Body of pancreas (tissue), 4 donors: ENCODE measurements at regions not wholly inside any gene's neighbourhood (a gene's known extent, or its start where the extent isn't known, plus 50 kb on each side); places are given as distances from the start of the nearest gene placed in this dataset.
A peak's percentile ranks its signal among the peaks of the same experiment; 100 is the strongest.
"Not testable (repeated sequence)": the region's sequence is repeated elsewhere in the genome, so short reads cannot be mapped to it uniquely, and the experiment has no call there.

ENCODE experiments used
- ATAC-seq: fragments of 150-250 bp; one replicate; pipeline ENCODE4 v1.9.1; 2016
- DNase-seq, 4 donors: peaks; one replicate each; pipeline ENCODE4 v3.0.0-alpha.2; 2019
- H3K27ac ChIP-seq, 4 donors: fragments of 200-600 bp; sonication (generic); 1 replicate in 3 of 4; 2 replicates in 1 of 4; pipeline versions ENCODE4 v1.5.1 to v1.6.1; 2016 to 2019; ENCODE audit warnings: mild to moderate bottlenecking in 1 of 4, mixed read lengths in 1 of 4, moderate library complexity in 1 of 4
- H3K27me3 ChIP-seq, 2 donors: fragments of 200-600 bp; sonication (generic); one replicate each; pipeline ENCODE4 v1.6.0; 2016; ENCODE audit warnings: mild to moderate bottlenecking in 1 of 2
- H3K36me3 ChIP-seq, 2 donors: fragments of 200-600 bp; sonication (generic); replicated peaks in 1 of 2; 2 replicates each; pipeline ENCODE4 v1.5.1; 2016; ENCODE audit warnings: low read depth in 2 of 2; ENCODE audit not compliant: insufficient read depth in 1 of 2
- H3K4me1 ChIP-seq: fragments of 200-600 bp; sonication (generic); one replicate; pipeline ENCODE4 v1.6.0; 2016
- H3K4me3 ChIP-seq, 2 donors: fragments of 200-600 bp; sonication (generic); 1 replicate in 1 of 2; 2 replicates in 1 of 2; pipeline ENCODE4 v1.5.1; 2016 to 2019
- H3K9me3 ChIP-seq, 3 donors: fragments of 200-600 bp; sonication (generic); 1 replicate in 2 of 3; 2 replicates in 1 of 3; pipeline ENCODE4 v1.5.1; 2016
- POLR2A ChIP-seq, 3 donors: fragments of 450-650 bp; IDR thresholded peaks; one replicate each; pipeline ENCODE4 v1.6.1; 2016; ENCODE audit warnings: antibody characterized with exemption in 3 of 3, mild to moderate bottlenecking in 2 of 3
- WGBS, 2 donors: methylation state at CpG; one replicate each; pipeline ENCODE4 v1.1.5; 2017; 5-methylcytosine and 5-hydroxymethylcytosine counted together
- intact Hi-C: fragments of 100-400 bp; cut with DNase I; formaldehyde crosslinking; loops from one replicate; pipeline ENCODE4 v1.15.1; 2023
- TF ChIP-seq, protein P1 (sequence below), 7 experiments: fragments of 450-650 bp in 4 of 7; fragments of 200-600 bp in 3 of 7; sonication (generic) in 3 of 7; IDR thresholded peaks; one replicate each; pipeline ENCODE4 v1.5.1; 2016 to 2019; ENCODE audit warnings: antibody characterized with exemption in 7 of 7

DNA sequence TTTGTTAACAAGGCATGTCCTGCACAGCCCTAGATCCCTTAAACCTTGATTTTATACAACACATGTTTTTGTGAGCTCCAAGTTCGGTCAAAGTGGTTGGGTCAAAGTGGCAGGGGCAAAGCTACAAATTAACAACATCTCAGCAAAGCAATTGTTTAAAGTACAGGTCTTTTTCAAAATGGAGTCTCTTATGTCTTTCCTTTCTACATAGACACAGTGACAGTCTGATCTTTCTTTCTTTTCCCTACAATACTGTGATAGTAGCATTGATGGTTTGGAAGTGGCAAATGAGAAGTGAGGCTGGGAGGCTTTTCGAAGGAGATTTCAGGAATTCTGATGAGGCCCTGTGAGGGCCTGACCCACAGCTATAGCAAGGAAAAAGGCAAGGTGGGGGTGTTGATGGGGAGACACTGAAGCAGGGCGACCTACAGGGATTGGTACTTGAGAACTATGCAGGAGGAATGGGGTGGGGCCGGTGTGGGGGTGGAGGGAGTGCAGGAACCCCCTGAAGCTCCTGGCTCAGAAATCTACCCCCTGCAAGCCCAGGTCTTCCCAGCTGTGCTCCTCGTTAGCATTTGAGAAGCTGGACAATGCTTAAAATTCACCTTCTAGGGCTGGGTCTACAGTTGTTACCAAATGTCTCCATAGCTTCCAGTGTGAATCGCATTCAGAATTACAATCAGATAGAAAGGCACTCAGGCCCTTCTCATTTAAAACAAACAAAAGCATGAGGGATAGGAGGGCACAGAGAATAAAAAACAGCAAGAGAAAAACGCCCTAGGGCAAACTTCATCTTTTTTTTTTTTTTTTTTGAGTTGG lies 102.6 kb upstream of the PPM1J start:
- H3K36me3 ChIP-seq: no peaks in the 10 kb centered on the region
- 70 to 74% methylated on average over 7 of the region's 7 CpGs for WGBS, 2 donors
- ATAC-seq: no peak
- TF ChIP-seq POLR2A (IDR thresholded peaks at IDR 0.05): no peak
- TF ChIP-seq, protein P1, sequence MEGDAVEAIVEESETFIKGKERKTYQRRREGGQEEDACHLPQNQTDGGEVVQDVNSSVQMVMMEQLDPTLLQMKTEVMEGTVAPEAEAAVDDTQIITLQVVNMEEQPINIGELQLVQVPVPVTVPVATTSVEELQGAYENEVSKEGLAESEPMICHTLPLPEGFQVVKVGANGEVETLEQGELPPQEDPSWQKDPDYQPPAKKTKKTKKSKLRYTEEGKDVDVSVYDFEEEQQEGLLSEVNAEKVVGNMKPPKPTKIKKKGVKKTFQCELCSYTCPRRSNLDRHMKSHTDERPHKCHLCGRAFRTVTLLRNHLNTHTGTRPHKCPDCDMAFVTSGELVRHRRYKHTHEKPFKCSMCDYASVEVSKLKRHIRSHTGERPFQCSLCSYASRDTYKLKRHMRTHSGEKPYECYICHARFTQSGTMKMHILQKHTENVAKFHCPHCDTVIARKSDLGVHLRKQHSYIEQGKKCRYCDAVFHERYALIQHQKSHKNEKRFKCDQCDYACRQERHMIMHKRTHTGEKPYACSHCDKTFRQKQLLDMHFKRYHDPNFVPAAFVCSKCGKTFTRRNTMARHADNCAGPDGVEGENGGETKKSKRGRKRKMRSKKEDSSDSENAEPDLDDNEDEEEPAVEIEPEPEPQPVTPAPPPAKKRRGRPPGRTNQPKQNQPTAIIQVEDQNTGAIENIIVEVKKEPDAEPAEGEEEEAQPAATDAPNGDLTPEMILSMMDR (IDR thresholded peaks at IDR 0.05): no peak
- intact Hi-C loops: no loop called here
- H3K9me3 ChIP-seq: no peaks in the 10 kb centered on the region
- H3K27me3 ChIP-seq: no peaks in the 10 kb centered on the region
- no peak for DNase-seq
- H3K27ac ChIP-seq: no peak overlapping the region
- H3K4me1 ChIP-seq: peaks cover 6% of the 10 kb centered on the region
- no peak overlapping the region for H3K4me3 ChIP-seq

DNA sequence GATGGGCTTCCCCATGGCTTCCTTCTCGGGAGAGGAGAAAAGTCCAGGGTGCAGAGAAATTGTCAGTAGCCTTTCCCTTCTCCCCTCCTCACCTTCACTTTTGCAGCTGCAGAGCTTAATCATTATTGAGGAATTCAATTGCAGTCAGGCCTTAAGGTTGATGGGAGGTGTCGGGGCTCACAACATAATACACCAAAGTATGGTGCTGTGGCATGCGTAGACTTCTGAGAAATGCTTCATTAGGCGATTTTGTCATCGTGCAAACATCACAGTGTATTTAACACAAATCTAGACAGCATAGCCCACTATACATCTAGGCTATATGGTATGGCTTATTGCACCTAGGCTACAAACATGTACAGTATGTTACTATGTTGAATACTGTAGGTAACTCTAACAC lies 100.2 kb upstream of the PPM1J start:
- 82 to 86% methylated on average over 5 of the region's 5 CpGs for WGBS, 2 donors
- Histone ChIP-seq H3K9me3 (no peaks in the 10 kb centered on the region), H3K27ac (no peak overlapping the region), H3K4me1 (peaks cover 6% of the 10 kb centered on the region), H3K4me3 (no peak overlapping the region), H3K27me3 (no peaks in the 10 kb centered on the region), H3K36me3 (no peaks in the 10 kb centered on the region)
- intact Hi-C loops: no loop called here
- DNase-seq (no peak), ATAC-seq (no peak)
- no peak for TF ChIP-seq POLR2A (IDR thresholded peaks at IDR 0.05)
- TF ChIP-seq, protein P1 (IDR thresholded peaks at IDR 0.05): no peak

DNA sequence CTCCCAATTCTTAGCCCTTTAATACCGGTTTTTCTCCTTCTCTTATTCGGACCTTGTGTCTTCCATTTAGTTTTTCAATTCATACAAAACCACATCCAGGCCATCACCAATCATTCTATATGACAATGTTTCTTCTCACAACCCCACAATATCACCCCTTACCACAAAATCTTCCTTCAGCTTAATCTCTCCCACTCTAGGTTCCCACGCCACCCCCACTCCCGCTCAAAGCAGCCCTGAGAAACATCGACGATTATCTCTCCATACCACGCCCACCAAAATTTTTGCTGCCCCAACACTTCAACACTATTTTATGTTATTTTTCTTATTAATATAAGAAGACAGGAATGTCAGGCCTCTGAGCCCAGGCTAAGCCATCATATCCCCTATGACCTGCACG lies 99.5 kb upstream of the PPM1J start:
- intact Hi-C loops, H3K27me3 ChIP-seq, ATAC-seq, H3K4me1 ChIP-seq, DNase-seq, H3K36me3 ChIP-seq, H3K4me3 ChIP-seq, H3K27ac ChIP-seq, H3K9me3 ChIP-seq: not testable (repeated sequence)
- 93 to 95% methylated on average over 8 of the region's 8 CpGs for WGBS, 2 donors

DNA sequence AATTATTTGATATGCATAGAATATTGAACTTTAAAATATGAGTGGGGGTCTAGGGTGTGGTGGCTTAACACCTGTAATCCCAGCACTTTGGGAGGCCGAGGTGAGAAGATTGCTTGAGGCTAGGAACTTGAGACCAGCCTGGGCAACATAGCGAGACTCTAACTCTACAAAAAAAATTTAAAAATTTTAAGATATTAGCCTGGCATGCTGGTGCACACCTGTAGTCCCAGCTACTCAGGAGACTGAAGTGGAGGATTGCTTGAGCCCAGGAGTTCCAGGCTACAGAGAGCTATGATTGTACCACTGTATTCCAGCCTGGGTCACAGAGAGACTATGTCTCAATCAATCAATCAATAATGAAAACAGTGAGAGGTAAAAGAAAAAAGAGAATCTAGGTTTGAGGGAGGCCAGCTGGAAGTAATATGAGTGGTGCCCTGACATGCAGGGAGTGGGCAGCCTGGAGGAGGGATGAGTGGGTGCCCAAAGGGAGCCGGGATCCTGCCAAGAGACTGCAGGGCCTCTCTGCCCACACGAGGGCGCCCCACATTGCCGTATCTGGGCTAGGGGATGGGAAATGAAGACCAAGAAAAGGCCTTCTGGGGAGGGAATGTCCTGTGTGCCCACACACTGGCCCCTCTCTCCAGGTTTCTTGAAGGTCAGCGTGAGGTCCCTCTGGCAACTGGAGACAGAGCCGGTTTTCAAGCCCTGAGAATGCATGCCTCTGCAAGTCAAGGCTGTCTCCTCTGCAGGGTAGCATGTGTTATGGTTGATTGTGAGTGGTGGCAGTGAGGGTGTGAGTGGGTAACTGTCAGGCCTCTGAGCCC lies 93.9 kb upstream of the PPM1J start:
- intact Hi-C loops: no loop called here
- WGBS, 2 donors: 28 to 30% methylated on average over 7 to 8 of the region's 8 CpGs
- ATAC-seq (peak; percentile 56), DNase-seq (peak; percentile 62 to 74 (median 68))
- no peak overlapping the region for H3K27ac ChIP-seq
- no peaks in the 10 kb centered on the region for H3K9me3 ChIP-seq
- no peaks in the 10 kb centered on the region for H3K36me3 ChIP-seq
- peaks cover 14% of the 10 kb centered on the region for H3K4me1 ChIP-seq
- TF ChIP-seq POLR2A (IDR thresholded peaks at IDR 0.05): no peak
- TF ChIP-seq, protein P1 (IDR thresholded peaks at IDR 0.05): peak; percentile 58 to 77 (median 67)
- no peak overlapping the region for H3K4me3 ChIP-seq
- H3K27me3 ChIP-seq: no peaks in the 10 kb centered on the region

DNA sequence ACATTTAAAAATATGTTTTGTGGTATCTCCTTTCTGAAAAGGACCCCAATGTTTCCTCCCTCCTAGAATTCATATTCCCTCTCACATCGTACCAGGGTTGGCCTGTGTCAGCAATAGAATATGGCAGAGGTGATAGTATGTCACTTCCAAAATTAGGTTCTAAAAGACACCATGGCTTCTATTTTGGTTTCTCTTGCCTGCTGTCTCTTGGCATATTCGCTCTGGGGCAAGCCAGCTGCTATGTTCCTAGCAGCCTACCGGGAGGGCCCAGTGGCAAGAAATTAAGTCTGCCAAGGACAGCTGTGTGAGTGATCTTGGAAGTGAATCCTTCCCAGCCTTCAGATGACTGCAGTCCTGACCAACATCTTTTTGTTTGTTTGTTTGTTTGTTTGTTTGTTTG lies 92.9 kb upstream of the PPM1J start:
- no peak for ATAC-seq
- intact Hi-C loops: no loop called here
- Histone ChIP-seq H3K27ac (no peak overlapping the region), H3K36me3 (no peaks in the 10 kb centered on the region), H3K4me1 (peaks cover 14% of the 10 kb centered on the region), H3K9me3 (no peaks in the 10 kb centered on the region), H3K4me3 (no peak overlapping the region), H3K27me3 (no peaks in the 10 kb centered on the region)
- 82 to 90% methylated on average over 3 of the region's 3 CpGs for WGBS, 2 donors
- TF ChIP-seq, protein P1 (IDR thresholded peaks at IDR 0.05): no peak
- DNase-seq: no peak
